ENCODE measurements at regions not wholly inside any gene's neighbourhood (a gene's known extent, or its start where the extent isn't known, plus 50 kb on each side); places are given as distances from the start of the nearest gene placed in this dataset.

GRCh38 chr4:11139871-11140270, 288.8 kb downstream of the HS3ST1 start (continued):
- TF ChIP-seq REST (IDR thresholded peaks at IDR 0.05; ENCODE audit: low read depth) (no peak), RAD21 (IDR thresholded peaks at IDR 0.05; ENCODE audit: low read depth) (no peak)

- intact Hi-C loops (cut with micrococcal nuclease): no loop called here
- ATAC-seq (no peak), DNase-seq (ENCODE audit: low read depth, low spot score) (no peak)
- no TSS peak for BruUV-seq (replicated peaks)
- H3K4me2 ChIP-seq (ENCODE audit: low read length): no peak overlapping the region
- H3K9me2 ChIP-seq (ENCODE audit: insufficient read depth): no peaks in the 10 kb centered on the region
- H3K9me3 ChIP-seq (ENCODE audit: control insufficient read depth in 1 of 2, insufficient read depth in 1 of 2, low read depth in 1 of 2, low read length in 2 of 2): no peaks in the 10 kb centered on the region
- H4K20me1 ChIP-seq (ENCODE audit: insufficient read depth): no peaks in the 10 kb centered on the region
- no peaks in the 10 kb centered on the region for H3K36me3 ChIP-seq (ENCODE audit: control insufficient read depth in 1 of 2, insufficient read depth in 2 of 2, low read length in 2 of 2)
- H3K27ac ChIP-seq (ENCODE audit: low read depth, low read length): no peak overlapping the region
- H3K9ac ChIP-seq (ENCODE audit: low read length): no peak overlapping the region
- no peaks in the 10 kb centered on the region for H3K27me3 ChIP-seq (ENCODE audit: insufficient read depth, low read length)
- ChIA-PET RAD21 (ENCODE audit: low non-redundant PET in 1 of 2, low total read pairs in 2 of 2, uncharacterized antibody in 2 of 2, unreplicated experiment in 2 of 2) (no interaction called here), POLR2A (no interaction called here), CTCF (no interaction called here)
- no peak for TF ChIP-seq CBX3 (IDR thresholded peaks at IDR 0.05; ENCODE audit: low read depth)
- TF ChIP-seq ELF1 (IDR thresholded peaks at IDR 0.05; ENCODE audit: borderline replicate concordance, low read depth): no peak
- TF ChIP-seq TCF7L2 (IDR thresholded peaks at IDR 0.05; ENCODE audit: borderline replicate concordance, extremely low read depth, insufficient read depth, insufficient read length): no peak
- no peak for TF ChIP-seq ATF3 (IDR thresholded peaks at IDR 0.05)
- TF ChIP-seq EGR1 (IDR thresholded peaks at IDR 0.05; ENCODE audit: low read depth): no peak
- no peak for TF ChIP-seq SIN3A (IDR thresholded peaks at IDR 0.05; ENCODE audit: low read depth)
- no peak for TF ChIP-seq SP1 (IDR thresholded peaks at IDR 0.05; ENCODE audit: low read depth)
- no peak for TF ChIP-seq ZNF274 (IDR thresholded peaks at IDR 0.05; ENCODE audit: low read depth, low read length)
- no peak for TF ChIP-seq CTCF (IDR thresholded peaks at IDR 0.05 in 2 of 3, conservative IDR thresholded peaks at IDR 0.05 in 1 of 3; ENCODE audit: borderline replicate concordance in 1 of 3, insufficient read depth in 1 of 3, low read depth in 2 of 3, low read length in 2 of 3)
- no peak for TF ChIP-seq YY1 (IDR thresholded peaks at IDR 0.05; ENCODE audit: extremely low read depth, insufficient replicate concordance, low read depth, low read length)
- no peaks in the 10 kb centered on the region for H3K79me2 ChIP-seq (ENCODE audit: insufficient read depth, low read length)
- no peaks in the 10 kb centered on the region for H3K4me1 ChIP-seq (ENCODE audit: control insufficient read depth in 1 of 2, insufficient read depth in 2 of 2, low read length in 2 of 2)
- no peak overlapping the region for H3K4me3 ChIP-seq (replicated peaks in 1 of 2; ENCODE audit: low read depth in 1 of 2, low read length in 2 of 2)
- no peak overlapping the region for H2AFZ ChIP-seq (ENCODE audit: low read depth, low read length, poor library complexity, severe bottlenecking)
These were observed 289.7 kb downstream of the HS3ST1 start for GRCh38 chr4:11138964-11139363.
